Caki2 (cell line): ENCODE measurements at regions not wholly inside any gene's neighbourhood (a gene's known extent, or its start where the extent isn't known, plus 50 kb on each side); places are given as distances from the start of the nearest gene placed in this dataset.
A peak's percentile ranks its signal among the peaks of the same experiment; 100 is the strongest.

Source experiments
- DNase-seq: peaks from one replicate; pipeline ENCODE4 v3.0.0-alpha.2; 2015; ENCODE audit warnings: low read depth
- in situ Hi-C: cut with HindIII; loops from 2 replicates; pipeline ENCODE4 v1.10.0; 2016; ENCODE audit warnings: low sequenced_read_pairs, low pct_unique_long_range_greater_than_20kb, mixed read lengths

DNA sequence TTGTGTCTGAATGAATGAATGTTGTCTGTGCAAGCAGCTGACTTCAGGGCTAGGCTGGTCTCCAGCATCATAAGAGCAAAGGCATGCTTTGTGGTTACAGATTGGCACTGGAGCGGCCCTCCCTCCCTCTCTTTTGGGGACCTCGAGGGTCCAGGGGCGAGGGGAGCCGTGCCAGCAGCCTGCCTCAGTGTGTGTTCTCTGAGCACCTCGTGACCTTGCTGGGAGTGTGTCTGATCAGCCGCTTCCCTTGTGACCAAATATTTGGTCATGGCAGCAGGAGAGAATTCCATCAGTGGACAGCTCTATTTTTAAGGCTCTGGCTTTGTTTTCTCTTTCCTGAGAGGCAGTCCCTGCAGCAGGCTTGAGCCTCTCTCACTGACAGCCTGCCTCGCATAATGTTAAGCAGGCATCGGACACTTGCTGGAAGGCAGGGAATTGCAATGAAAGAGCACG lies 329.7 kb downstream of the UQCRFS1 start:
- no peak for DNase-seq
- in situ Hi-C loops, result no loop called here

DNA sequence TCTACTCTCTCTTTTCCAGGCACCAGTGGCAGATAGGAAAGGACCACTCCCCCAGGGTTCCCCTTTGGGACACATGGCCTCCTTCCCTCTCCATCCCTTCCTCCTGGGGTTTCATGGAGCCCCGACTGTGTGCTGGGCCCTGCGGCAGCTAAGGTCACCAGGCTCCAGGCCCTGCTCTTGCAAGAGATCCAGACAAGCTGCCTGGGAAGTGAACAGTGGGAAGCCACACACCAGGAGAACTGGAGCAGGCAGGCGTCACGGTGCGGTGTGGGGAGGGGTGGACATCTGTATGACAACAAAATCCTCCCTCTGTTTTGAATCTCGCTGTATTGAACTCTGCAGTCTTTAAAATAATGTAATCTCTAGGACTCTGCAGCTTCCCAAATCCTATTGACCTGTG lies 330.1 kb downstream of the UQCRFS1 start:
- in situ Hi-C loops, result no loop called here
- no peak for DNase-seq

DNA sequence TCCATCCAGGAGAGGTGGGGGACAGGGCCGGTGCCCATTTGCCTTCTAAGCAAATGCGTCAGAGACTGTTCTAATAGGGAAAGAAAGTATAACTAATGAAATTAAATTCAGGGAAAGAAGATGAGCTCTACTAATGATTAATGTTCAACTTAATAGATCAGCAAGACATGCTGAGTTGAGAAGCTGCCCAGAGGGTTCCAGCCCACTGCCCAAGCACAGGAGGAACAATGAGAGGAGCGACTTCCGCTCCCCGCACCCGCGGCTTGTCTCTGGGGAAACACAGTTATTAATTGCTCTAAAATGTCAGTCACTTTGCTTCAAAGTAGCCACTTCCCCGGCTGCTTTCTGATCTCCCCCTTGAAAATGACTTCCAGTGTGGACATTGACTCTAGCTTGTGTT lies 331.3 kb downstream of the UQCRFS1 start:
- in situ Hi-C loops, result no loop called here
- peak; percentile 25 for DNase-seq

DNA sequence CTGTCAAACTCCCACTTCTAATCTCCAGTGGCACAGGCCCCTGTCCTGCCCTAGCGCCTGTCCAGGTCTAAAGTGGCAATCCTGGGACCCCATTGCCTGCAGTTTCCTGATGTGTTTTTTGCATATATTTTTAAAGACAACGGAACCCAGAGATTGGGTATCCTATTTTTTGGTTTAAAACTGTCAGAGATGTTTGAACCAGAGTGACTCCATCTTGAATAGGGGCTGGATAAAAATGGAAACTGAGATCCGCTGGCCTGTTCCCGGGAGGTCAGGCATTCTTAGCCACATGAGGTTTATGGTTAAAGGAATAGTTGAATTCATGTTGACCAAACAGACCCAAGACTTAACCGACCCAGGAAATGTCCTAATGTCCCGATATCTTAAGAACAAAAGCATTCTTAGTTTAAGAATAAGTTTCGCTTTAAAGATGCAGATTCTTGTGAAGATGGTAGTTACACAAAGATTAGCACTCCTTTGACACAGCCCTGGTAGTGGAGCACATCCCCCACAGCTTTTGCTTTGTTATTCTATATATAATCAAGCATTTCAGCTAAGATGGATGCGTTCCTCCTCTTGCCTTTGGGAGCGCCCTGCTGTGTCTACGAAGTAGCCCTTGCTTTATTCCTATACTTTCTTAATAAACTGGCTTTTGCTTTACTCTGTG lies 332.1 kb downstream of the UQCRFS1 start:
- DNase-seq, result no peak
- in situ Hi-C loops, result no loop called here

DNA sequence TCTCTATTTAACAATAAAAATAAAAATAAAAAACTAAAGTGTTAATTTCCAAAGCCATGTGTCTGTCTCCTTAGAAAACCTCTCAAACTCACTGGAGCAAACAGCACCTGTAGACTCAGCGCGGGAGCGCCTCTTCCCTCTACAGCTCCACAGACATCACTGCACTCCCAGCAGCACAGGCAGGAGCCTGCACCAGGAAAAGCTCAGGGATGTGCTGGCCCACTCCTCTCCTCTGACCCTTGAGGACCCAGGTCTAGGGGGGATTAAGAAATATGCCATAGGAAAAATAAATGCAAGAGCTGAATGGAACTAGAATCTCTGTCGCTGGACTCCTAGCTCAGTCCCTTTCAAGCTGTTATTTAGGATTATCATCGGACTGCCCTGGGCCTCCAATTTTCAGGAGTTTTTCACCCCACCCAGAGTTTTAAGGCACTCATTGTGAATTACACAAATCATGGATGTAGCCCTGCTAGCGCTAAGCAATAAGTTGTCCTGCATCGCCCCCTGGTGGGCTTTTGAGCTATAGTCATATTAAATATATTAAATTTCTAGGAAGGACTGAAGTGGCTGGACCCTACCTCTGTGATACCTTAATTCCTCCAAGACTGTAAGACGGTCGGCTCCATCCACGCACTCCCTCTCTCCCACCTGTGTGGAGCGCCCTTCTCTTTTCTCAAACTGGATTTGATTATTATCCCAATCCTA lies 333.9 kb downstream of the UQCRFS1 start:
- in situ Hi-C loops, result no loop called here
- peak; percentile 42 for DNase-seq

DNA sequence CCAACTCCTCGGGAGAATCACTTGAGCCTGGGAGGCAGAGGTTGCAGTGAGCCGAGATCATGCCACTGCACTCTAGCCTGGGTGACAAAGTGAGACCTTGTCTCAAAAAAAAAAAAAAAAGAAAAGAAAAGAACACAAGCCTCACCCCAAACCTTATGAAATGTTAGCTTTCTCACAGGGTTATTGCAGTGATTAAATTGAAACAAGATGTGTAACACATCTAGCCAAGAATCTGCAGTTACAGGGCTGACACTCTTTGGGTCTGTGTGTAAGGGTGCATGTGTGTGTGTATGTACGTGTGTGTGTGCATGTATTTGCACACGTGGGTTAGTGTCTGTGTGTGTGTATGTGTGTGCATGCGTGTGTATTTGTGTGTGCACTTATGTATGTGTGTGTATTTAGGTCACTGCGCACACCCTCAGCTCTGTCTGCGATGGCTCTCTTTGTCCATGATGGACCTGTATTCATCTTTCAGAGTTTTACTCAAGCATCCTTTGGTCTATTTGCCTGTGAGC lies 336.3 kb downstream of the UQCRFS1 start:
- DNase-seq, result no peak
- in situ Hi-C loops, result no loop called here

DNA sequence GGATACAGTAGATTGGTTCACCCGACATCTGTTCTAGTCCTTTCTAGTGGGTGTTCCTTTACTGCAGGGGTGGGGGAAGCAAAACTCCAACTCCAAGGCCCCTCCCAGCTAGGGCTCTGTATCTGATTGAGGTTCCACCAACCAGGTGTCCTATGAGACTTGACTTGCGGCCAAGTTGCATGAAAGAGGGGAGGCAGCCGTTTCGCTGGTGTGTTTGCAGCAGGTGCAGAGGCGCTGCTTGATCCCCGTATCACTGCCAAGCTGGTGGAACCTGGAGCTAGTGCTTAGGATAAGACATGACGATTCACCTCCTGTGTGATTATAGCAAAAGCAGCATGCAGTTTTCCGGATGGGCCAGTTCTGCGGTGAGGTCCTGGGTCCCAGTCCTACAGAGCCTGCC lies 338.2 kb downstream of the UQCRFS1 start:
- DNase-seq, result no peak

DNA sequence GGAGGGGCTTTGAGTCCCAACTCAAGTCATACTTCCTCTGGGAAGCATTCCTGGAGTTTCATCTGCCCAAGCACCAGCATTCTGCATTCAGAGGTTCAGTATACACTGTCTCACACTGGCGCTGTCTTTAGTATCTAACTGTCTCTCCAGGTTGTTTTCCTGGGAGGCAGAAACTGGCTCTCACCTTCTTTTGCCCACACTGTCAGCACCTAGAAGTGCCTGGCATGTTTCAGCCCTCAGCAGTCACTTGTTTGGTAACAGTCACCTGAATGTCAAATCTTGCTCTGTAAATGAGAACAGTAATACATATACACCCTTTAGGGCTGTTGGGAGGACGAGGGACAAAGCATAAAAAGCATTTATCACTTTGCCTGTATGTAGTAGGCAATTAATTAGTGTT lies 339.6 kb downstream of the UQCRFS1 start:
- in situ Hi-C loops, result no loop called here
- no peak for DNase-seq

More for the DNA sequence above, 338.2 kb downstream of the UQCRFS1 start:
- in situ Hi-C loops, result no loop called here

DNA sequence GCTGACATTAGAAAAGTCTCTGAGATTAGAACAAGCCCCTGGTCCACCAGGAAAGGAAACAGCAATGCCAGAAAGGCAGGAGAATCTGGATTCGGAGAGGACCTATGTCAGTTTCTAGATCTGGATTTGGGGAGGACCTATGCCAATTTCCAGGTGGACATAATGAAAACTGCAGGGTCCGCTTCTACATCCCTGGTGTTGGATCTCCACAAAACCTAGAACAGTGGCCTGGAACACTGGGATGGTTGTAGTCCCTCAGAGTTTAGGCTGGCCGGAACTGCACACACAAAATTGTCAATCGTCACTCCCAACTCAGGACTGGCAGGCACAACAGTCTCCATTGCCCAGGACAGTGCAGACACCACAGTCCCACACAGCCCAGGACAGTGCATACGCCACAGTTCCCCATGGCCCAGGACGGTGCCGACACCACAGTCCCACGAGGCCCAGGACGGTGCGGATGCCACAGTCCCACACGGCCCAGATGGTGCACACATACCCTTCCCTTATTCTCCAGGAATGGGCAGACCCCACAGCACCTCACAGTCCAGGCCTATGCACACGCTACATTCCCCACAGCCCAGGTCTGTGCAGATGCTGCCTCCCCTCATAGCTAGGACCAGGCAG lies 341.7 kb downstream of the UQCRFS1 start:
- in situ Hi-C loops, result no loop called here

DNA sequence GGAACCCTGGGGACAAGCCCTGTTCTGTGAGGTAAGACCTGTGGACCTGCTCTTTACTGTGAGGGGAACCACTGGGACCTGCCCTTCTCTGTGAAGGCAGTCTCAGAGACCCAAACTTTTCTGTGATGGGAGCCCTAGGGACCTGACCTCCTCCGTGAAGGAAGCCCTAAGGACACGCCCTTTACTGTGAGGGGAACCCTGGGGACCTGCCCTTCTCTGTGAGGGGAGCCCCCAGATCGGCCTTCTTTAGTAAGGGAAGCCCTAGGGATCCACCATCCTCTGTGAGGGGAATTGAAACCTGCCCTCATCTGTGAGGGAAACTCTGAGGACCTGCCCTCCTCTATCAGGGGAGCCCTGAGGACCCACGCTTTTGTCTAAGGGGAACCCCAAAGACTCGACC lies 343.5 kb downstream of the UQCRFS1 start:
- in situ Hi-C loops, result no loop called here
- DNase-seq, result no peak

More for the DNA sequence above, 341.7 kb downstream of the UQCRFS1 start:
- DNase-seq, result no peak

DNA sequence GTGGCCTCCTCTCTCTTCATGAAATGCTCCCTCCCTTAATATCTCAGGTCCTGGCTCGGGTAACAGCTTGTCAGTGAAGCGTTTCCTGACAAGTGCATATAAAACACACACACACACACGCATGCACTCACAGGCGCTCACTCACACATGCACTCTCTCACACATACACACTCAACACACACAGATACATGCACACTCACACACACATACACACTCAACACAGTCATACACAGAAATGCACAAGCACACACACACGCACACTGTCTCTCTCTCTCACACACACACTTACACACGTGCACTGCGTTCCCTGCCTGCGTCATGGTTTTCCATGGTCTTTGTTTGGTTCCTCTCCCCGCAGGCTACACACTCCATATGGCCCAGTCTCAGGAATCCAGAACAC lies 344.1 kb downstream of the UQCRFS1 start:
- in situ Hi-C loops, result no loop called here
- DNase-seq, result no peak

DNA sequence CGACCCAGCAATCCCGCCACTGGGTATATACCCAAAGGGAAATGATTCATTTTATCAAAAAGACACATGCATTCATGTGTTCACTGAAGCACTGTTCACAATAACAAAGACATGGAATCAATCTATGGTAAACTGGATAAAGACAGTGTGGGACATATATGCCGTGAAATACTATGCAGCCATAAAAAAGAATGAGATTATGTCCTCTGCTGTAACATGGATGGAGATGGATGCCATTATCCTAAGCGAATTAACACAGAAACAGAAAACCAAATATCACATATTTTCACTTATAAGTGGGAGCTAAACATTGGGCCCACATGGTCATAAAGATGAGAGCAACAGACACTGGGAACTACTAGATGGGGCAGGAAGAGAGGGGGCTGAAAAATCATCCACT lies 345.0 kb downstream of the UQCRFS1 start:
- in situ Hi-C loops, result no loop called here
- no peak for DNase-seq

DNA sequence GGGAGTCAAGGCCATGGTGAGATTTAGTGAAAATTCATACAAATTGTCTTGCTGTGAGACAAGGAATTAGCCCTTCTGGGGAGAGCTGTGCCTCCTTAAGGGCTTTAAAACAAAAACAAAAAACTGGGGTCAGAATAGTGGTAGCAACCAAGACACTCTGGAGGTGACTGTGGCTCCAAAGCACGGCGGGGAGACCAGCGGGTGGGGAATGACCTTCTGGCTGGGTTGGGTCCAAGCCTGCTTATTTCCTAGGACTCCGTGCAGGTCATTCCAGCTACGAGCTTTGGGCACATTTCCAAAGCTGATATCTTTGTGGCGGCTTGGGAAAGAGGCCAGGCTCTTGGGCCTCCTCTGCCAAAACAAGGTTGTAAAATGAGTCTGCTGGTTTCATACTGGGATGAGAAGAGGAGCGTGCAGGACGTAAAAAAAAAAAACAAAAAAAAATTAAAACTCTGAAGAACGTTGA lies 348.3 kb downstream of the UQCRFS1 start:
- no peak for DNase-seq
- in situ Hi-C loops, result no loop called here

DNA sequence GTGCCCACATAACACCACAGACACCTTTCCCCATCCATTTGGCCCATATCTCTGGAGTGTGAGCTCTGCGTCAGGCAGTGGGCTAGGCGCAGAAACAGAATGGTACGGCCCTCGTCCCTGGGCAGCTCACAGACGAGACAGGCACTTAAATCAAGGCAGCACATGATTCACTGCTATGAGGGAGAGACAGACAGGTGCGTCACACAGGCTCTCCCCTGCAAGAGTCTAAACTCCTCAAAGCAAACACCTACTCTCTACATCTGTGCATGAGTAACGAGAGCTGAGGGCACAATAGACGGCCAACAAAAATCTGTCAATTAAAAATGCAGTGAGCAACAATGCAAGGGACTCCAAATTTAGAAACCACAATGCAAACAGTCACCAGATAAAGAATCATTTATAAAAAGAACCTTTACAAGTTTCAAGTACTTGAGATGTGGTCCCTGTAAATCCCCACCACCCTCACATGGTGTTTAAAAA lies 348.9 kb downstream of the UQCRFS1 start:
- no peak for DNase-seq
- in situ Hi-C loops, result no loop called here

DNA sequence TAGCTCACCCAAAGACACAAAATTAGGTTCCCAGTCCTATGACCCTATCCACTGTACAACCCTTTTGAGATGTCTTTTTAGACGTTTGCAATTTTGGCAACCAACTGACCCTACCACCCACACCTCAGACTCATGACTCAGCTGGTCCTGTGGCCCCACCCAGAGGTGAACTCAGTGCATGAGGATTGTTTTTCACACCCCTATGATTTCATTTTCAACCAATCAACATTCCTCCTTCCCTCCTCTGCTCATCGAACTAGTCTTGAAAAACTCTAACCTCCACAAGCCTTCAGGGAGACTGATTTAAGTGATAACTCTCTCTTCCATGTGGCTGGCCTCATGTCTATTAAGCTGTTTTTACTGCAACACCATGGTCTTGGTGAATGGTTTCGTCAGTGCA lies 350.7 kb downstream of the UQCRFS1 start:
- peak; percentile 54 for DNase-seq
- in situ Hi-C loops, result no loop called here

DNA sequence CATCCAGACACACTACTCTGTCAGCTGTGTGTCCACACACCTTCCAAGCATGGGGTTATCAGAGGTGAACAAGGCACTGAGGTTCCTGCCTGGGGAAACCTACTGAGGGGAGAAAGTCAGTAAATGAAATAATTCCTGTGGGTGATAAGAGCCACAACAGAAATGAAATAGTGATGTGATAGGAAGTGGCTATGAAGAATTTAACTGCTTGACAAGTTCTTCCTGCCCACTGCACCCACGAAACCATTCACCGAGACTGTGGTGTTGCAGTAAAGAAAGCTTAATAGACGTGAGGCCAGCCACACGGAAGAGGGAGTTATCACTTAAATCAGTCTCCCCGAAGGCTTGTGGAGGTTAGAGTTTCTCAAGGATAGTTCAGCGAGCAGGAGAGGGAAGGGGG lies 353.1 kb downstream of the UQCRFS1 start:
- no peak for DNase-seq
- in situ Hi-C loops, result no loop called here

DNA sequence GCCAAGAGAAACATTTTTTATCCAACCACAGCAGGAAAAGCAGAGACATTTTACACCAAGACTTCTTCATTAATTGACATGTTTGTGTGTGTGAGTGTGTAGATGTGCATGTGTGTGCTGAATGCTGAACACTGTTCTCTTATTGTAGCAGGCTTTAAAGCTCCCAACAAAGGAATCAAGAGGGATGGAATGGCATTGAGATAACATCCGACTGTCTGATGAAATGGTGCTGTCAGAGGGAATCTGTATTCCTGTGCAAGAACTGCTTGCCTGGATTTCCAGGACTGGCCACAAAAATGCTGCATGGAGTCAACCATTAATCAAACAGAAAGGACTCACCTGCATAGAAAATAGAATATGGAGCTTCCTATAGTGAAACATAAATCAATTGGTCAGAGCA lies 354.0 kb downstream of the UQCRFS1 start:
- no peak for DNase-seq
- in situ Hi-C loops, result no loop called here

DNA sequence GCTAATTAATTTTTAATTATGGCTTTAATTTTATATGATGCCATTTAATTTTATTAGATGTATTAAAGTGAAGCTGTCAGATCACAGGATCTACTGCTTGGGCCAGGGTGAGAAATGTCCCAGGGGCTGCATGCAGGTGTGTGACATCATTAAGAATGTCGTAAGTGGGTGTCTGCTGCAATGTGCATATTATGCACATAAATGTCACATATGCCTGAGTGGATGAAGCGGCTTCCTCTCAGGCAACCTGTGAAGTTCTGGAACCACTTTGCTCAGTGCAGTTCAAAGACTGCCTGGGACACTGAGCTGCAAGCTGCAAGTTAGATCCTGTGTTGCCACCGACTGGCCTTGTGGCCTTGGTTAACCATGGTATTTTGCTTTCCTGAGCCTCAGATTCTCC lies 355.0 kb downstream of the UQCRFS1 start:
- in situ Hi-C loops, result no loop called here

DNA sequence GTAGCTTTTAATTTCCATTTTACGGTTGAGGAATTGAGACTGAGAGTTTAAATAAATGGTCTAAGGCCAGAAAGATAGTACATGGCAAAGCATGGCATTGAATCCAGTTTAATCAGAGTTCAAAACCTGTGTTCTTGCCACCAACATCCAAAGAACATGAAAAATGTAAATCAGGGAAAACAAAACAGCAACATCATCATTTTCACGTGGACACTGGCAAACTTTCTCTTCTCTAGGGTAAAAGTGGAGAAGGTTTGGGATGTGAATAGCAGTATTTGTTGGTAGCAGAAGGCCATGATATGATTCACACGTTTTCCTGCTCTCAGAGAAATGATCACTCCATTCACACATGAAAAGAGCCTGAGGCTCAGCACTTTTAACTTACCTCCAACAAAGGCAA lies 357.7 kb downstream of the UQCRFS1 start:
- in situ Hi-C loops, result no loop called here
- DNase-seq, result no peak

More for the DNA sequence above, 355.0 kb downstream of the UQCRFS1 start:
- DNase-seq, result no peak
